ENCODE measurements at regions not wholly inside any gene's neighbourhood (a gene's known extent, or its start where the extent isn't known, plus 50 kb on each side); places are given as distances from the start of the nearest gene placed in this dataset.

GRCh38 chr13:106232681-106233080 lies 302.8 kb downstream of the EFNB2 start:
- DNase-seq, result peak; percentile 34

- no peak for DNase-seq
Measured at GRCh38 chr13:106230450-106230849, 305.0 kb downstream of the EFNB2 start.

- DNase-seq, result no peak
Measured at GRCh38 chr13:106225126-106225525, 310.3 kb downstream of the EFNB2 start.

GRCh38 chr13:106220211-106220610 lies 315.3 kb downstream of the EFNB2 start:
- DNase-seq, result no peak

- no peak for DNase-seq
Measured at GRCh38 chr13:106213028-106213757, 322.3 kb downstream of the EFNB2 start.

GRCh38 chr13:106212386-106213010 lies 323.0 kb downstream of the EFNB2 start:
- DNase-seq, result no peak

- no peak for DNase-seq
Measured at GRCh38 chr13:106210324-106210723, 325.1 kb downstream of the EFNB2 start.

GRCh38 chr13:106205871-106206270 lies 329.6 kb downstream of the EFNB2 start:
- DNase-seq, result no peak

- no peak for DNase-seq
Measured at GRCh38 chr13:106197496-106197895, 338.0 kb downstream of the EFNB2 start.

GRCh38 chr13:106187501-106188095 lies 347.9 kb downstream of the EFNB2 start:
- DNase-seq, result no peak

GRCh38 chr13:106187101-106187500 lies 348.4 kb downstream of the EFNB2 start:
- no peak for DNase-seq

- no peak for DNase-seq
Measured at GRCh38 chr13:106186366-106187030, 349.0 kb downstream of the EFNB2 start.

- no peak for DNase-seq
Measured at GRCh38 chr13:106184790-106185189, 350.7 kb downstream of the EFNB2 start.

- DNase-seq, result no peak
Measured at GRCh38 chr13:106183410-106184065, 351.9 kb downstream of the EFNB2 start.

- no peak for DNase-seq
Measured at GRCh38 chr13:106182404-106182803, 353.1 kb downstream of the EFNB2 start.

- DNase-seq, result no peak
Measured at GRCh38 chr13:106178816-106179215, 356.6 kb downstream of the EFNB2 start.

GRCh38 chr13:106177146-106177545 lies 358.3 kb downstream of the EFNB2 start:
- no peak for DNase-seq

GRCh38 chr13:106176117-106176516 lies 359.3 kb downstream of the EFNB2 start:
- no peak for DNase-seq

GRCh38 chr13:106173891-106174610 lies 361.4 kb downstream of the EFNB2 start:
- no peak for DNase-seq

GRCh38 chr13:106173346-106173745 lies 362.1 kb downstream of the EFNB2 start:
- no peak for DNase-seq

GRCh38 chr13:106172176-106172905 lies 363.1 kb downstream of the EFNB2 start:
- no peak for DNase-seq

- no peak for DNase-seq
Measured at GRCh38 chr13:106163426-106163825, 372.0 kb downstream of the EFNB2 start.
